ENCODE measurements at regions not wholly inside any gene's neighbourhood (a gene's known extent, or its start where the extent isn't known, plus 50 kb on each side); places are given as distances from the start of the nearest gene placed in this dataset.

DNA sequence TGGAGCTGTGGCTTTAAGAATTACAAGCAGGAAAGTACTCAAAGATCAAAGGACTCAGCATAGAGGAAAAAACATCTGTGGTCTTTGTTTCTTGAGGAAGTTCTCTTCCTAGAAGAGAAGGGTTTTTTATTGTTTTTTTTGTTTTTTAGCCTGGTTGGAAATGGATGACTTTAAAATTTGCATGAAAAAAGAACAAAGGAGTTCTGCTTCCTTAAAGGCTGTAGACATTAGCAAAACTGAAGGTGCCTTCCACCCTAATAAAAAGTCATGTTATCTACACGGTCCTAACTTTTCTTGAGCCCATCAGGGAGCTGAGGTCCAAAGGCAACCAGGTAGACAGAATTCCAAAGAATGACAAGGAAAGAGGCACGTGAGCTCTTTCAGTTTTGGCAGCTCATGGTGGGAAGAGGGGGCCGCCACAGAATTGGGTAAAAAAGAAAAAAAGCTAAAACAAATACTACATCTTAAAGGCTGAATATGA lies 356.6 kb downstream of the SH2D4B start:
- TF ChIP-seq, protein P1, sequence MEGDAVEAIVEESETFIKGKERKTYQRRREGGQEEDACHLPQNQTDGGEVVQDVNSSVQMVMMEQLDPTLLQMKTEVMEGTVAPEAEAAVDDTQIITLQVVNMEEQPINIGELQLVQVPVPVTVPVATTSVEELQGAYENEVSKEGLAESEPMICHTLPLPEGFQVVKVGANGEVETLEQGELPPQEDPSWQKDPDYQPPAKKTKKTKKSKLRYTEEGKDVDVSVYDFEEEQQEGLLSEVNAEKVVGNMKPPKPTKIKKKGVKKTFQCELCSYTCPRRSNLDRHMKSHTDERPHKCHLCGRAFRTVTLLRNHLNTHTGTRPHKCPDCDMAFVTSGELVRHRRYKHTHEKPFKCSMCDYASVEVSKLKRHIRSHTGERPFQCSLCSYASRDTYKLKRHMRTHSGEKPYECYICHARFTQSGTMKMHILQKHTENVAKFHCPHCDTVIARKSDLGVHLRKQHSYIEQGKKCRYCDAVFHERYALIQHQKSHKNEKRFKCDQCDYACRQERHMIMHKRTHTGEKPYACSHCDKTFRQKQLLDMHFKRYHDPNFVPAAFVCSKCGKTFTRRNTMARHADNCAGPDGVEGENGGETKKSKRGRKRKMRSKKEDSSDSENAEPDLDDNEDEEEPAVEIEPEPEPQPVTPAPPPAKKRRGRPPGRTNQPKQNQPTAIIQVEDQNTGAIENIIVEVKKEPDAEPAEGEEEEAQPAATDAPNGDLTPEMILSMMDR (IDR thresholded peaks at IDR 0.05; ENCODE audit: borderline replicate concordance, extremely low read depth, low read length, poor library complexity, severe bottlenecking), result no peak
- TF ChIP-seq EZH2 (IDR thresholded peaks at IDR 0.05; ENCODE audit: borderline replicate concordance, low read depth, low read length, severe bottlenecking), result no peak
